HG03025 (cell line): ENCODE measurements at regions not wholly inside any gene's neighbourhood (a gene's known extent, or its start where the extent isn't known, plus 50 kb on each side); places are given as distances from the start of the nearest gene placed in this dataset.

Source experiments
- ATAC-seq: cut with Tn5 transposase; IDR thresholded peaks from one replicate; pipeline ENCODE4 v1.9.1; 2021; ENCODE audit warnings: mild to moderate bottlenecking, moderate library complexity; ENCODE audit not compliant: unreplicated experiment, low FRiP score

- no peak for ATAC-seq
Measured at GRCh38 chr7:88449410-88449809, 142.7 kb upstream of the STEAP4 start.

- no peak for ATAC-seq
Measured at GRCh38 chr7:88442413-88442812, 135.7 kb upstream of the STEAP4 start.

- ATAC-seq: no peak
Measured at GRCh38 chr7:88437132-88437531, 130.4 kb upstream of the STEAP4 start.

DNA sequence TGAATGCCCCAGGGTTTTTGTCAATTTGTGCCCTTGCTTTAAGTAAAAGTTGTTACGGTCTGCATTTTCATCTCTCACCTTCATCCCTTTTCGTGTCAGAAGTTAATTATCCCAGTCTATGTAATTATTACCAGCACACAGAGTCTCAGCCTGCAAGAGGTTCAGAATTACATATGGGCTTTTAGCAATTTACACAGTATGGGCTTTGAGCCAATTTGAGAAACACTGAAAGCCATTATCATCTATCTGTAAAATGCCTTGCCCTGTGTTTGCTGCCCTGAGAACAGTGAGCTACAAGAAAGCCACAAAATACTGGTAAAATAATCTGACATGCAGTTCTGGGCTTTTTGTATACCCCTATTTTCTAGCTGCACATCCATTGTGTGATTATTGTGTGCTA, 125.6 kb upstream of the STEAP4 start:
- no peak for ATAC-seq

GRCh38 chr7:88431882-88432281, 125.2 kb upstream of the STEAP4 start:
- no peak for ATAC-seq

DNA sequence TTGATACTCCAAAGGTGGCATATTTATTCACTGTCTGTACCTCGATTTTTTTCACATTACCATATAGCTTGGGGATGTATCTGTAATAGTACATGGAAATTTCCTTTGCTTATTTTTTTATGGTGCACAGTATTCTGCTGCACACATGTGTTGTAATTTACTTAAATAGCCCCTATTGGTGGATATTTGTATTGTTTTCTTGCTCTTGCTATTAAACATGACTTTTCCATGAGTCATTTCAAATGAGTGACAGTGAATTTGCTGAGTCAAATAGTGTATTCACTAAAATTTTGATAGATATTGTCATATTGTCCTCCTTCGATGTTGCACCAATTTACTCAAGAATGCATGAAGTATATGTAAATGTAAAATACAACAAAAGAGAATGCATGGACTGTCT, 122.7 kb upstream of the STEAP4 start:
- no peak for ATAC-seq

- no peak for ATAC-seq
Measured at GRCh38 chr7:88402529-88402928, 95.8 kb upstream of the STEAP4 start.

DNA sequence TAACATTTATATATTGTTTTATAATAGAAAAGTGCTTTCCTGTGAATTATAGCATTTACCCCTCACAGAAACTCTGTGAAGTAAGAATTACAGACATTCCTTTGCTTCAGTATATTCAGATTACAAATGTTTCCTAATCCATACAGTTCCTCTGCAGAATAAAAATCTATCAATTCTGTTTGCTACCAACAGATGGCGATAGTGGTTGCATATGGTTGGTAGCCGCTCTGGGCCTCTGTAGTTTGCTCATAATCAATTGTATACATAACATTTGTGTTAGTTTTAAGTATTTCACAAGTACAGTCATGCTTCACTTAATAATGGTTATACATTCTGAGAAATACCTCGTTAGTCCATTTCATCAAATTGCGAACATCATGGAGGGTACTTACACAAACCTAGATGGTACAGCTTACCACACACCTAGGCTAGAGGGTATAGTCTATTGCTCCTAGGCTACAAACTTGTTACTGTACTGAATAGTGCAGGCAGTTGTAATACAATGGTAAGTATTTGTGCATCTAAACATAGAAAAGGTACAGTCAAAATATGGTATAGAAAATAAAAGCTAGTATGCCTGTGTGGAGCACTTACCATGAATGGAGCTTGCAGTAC, 94.4 kb upstream of the STEAP4 start:
- peak; percentile 69 for ATAC-seq

DNA sequence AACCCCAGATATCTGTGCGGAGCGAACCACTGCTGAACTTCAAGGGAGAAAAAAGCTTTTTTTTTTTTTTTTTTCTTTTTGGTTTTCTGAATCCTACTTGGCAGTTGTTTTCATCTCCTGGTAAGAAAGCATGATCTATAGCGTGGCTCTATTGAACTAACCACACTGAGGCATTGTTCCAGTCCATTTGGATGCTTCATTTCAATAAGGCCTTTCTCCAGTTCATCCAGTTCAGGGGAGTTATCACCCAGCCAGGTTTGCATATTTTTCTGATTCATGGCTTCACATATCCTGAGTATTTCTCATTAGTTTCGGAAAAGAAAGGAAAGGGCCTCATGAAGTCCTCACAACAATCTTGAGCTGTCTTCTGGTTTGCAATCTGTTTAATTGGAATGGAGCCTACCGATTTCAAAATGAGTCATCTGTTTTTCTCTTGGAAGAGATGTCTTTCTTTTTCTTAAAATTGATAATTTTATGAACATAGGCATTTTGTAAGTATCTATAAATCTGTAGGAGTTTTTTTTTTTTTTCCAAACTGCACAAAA, 93.1 kb upstream of the STEAP4 start:
- no peak for ATAC-seq

GRCh38 chr7:88399036-88399435, 92.3 kb upstream of the STEAP4 start:
- ATAC-seq: no peak

DNA sequence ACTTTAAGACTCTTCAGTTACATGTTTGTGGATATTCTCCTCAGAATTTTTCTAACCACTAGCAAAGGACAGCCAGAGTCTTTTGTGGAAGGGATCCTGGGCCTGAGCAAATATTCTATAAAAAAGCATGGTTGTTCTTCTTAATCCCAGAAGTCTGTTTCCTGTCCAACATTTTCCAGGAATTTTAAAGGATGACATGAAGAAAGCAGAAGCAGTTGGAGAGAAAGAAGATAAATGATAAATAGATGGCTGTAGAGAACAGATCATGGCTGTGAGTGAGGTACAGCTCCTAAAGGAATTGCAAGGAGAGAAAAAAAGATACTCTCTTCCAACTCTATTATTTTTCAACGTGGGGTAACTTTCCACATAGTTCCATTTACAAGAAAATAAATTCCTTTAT, 91.8 kb upstream of the STEAP4 start:
- no peak for ATAC-seq

GRCh38 chr7:88396948-88397322, 90.2 kb upstream of the STEAP4 start:
- ATAC-seq: no peak

DNA sequence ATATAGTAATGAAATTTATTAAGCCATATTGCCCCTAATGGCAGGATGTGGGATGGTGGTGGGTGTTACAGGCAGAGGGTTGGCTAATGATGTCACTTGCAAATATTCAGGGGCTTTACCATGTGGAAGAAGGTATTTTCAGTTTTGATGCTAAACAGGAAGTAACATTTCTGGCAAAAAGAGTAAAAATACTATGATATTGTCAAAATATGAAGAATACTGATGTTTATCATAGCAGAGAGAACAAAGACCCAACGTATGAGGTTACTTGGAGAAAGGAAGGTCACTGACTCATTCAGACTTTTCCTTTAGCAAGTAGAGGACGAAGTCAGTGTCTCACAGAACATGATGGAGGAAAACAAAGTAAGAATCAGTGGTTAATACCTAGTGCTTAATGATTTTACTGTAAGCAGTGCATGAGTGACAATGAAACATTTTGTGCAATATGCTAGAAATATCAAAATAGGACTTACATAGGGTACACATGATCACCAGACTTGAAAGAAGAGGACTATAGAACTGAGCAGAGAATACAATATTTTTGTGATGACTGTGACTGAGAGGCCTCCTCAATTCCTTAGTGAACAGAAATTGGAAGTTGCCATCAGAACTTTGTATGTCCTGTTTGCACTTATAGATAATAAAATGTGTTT, 89.7 kb upstream of the STEAP4 start:
- no peak for ATAC-seq

- no peak for ATAC-seq
Measured at GRCh38 chr7:88395715-88396114, 89.0 kb upstream of the STEAP4 start.

- no peak for ATAC-seq
Measured at GRCh38 chr7:88391247-88391646, 84.6 kb upstream of the STEAP4 start.

- ATAC-seq: no peak
Measured at GRCh38 chr7:88387368-88387767, 80.7 kb upstream of the STEAP4 start.

- ATAC-seq: no peak
Measured at GRCh38 chr7:88386665-88387156, 80.0 kb upstream of the STEAP4 start.

DNA sequence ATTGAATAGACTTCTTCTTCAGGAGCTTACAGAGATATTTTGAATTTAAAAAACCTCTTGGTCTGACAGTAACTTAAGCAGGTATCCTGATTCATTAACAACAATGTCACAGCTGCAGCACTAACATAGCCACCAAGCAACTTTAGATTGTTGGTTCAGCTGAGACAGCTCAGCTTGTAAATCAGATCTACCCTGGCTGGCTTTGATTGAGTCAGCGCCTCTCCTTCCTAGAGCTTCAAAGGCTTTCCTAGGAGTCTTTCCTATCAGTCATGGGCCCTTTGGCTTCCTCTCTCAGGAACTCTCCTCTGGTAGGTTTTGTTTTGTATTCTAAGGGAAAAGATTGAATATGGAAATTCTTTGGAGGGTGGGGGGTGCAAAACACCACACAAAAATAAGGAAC, 70.7 kb upstream of the STEAP4 start:
- ATAC-seq: no peak

- no peak for ATAC-seq
Measured at GRCh38 chr7:88368686-88369085, 62.0 kb upstream of the STEAP4 start.

DNA sequence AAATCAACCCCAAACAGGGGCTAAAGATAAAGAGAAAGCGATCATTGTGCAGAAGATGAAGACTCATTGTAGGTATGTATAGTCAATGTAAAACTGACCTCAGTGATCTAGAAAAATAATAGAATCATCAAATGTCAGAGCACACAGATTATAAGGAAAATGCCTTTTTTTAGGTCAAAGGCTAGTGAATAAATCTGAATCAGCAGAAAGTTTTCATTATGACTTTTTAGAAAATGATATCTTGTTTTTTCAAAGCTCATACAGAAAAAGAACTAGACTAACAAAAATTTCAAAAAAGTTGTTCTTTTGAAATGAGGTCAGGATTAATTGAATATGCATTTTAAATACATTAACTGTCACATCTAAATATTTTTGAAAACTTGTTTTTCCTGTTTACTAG, 60.2 kb upstream of the STEAP4 start:
- no peak for ATAC-seq

- no peak for ATAC-seq
Measured at GRCh38 chr7:88363869-88364268, 57.2 kb upstream of the STEAP4 start.

- ATAC-seq: no peak
Measured at GRCh38 chr7:88363249-88363648, 56.6 kb upstream of the STEAP4 start.
